NCI-H748 treated with DMSO at 0.1 percent for 48 hours (cell line): ENCODE measurements at regions not wholly inside any gene's neighbourhood (a gene's known extent, or its start where the extent isn't known, plus 50 kb on each side); places are given as distances from the start of the nearest gene placed in this dataset.

Source experiments
- DNase-seq: peaks from one replicate; lab custom pipeline; 2025; lab: John Stamatoyannopoulos, UW

- DNase-seq: no peak
Measured at GRCh38 chrX:39853417-39854030, 244.2 kb downstream of the BCOR start.

- no peak for DNase-seq
Measured at GRCh38 chrX:39854772-39855747, 242.7 kb downstream of the BCOR start.

GRCh38 chrX:39855748-39856129 is 242.0 kb downstream of the BCOR start:
- peak; percentile 76 for DNase-seq

- no peak for DNase-seq
Measured at GRCh38 chrX:39856472-39857121, 241.2 kb downstream of the BCOR start.

- DNase-seq: no peak
Measured at GRCh38 chrX:39857780-39858179, 240.0 kb downstream of the BCOR start.

- DNase-seq: peak; percentile 26
Measured at GRCh38 chrX:39859991-39860861, 237.5 kb downstream of the BCOR start.

GRCh38 chrX:39862963-39863362 is 234.8 kb downstream of the BCOR start:
- no peak for DNase-seq

- no peak for DNase-seq
Measured at GRCh38 chrX:39866229-39866628, 231.5 kb downstream of the BCOR start.

GRCh38 chrX:39869846-39870601 is 227.7 kb downstream of the BCOR start:
- DNase-seq: no peak

- no peak for DNase-seq
Measured at GRCh38 chrX:39871648-39872047, 226.1 kb downstream of the BCOR start.

- no peak for DNase-seq
Measured at GRCh38 chrX:39873117-39873516, 224.6 kb downstream of the BCOR start.

- DNase-seq: no peak
Measured at GRCh38 chrX:39874202-39874816, 223.4 kb downstream of the BCOR start.

- DNase-seq: peak; percentile 46
Measured at GRCh38 chrX:39875834-39876628, 221.7 kb downstream of the BCOR start.

- DNase-seq: no peak
Measured at GRCh38 chrX:39877905-39878304, 219.9 kb downstream of the BCOR start.

GRCh38 chrX:39883666-39884065 is 214.1 kb downstream of the BCOR start:
- DNase-seq: no peak

- DNase-seq: no peak
Measured at GRCh38 chrX:39886282-39886681, 211.5 kb downstream of the BCOR start.

- DNase-seq: no peak
Measured at GRCh38 chrX:39888730-39889129, 209.0 kb downstream of the BCOR start.

GRCh38 chrX:39889704-39890103 is 208.1 kb downstream of the BCOR start:
- DNase-seq: no peak

GRCh38 chrX:39890807-39891206 is 207.0 kb downstream of the BCOR start:
- no peak for DNase-seq

GRCh38 chrX:39891781-39892180 is 206.0 kb downstream of the BCOR start:
- DNase-seq: no peak
